SK-N-SH treated with all-trans-retinoic acid at 6 μM for 48 hours (cell line): ENCODE measurements at regions not wholly inside any gene's neighbourhood (a gene's known extent, or its start where the extent isn't known, plus 50 kb on each side); places are given as distances from the start of the nearest gene placed in this dataset.
A peak's percentile ranks its signal among the peaks of the same experiment; 100 is the strongest.

Experiments used
- ATAC-seq: fragments of 200-7000 bp; cut with Tn5 transposase; 3 replicates; pipeline ENCODE4 v1.9.1; 2020; ENCODE audit warnings: mild to moderate bottlenecking, moderate library complexity
- ARNTL ChIP-seq: fragments of 450-650 bp; formaldehyde crosslinking; IDR thresholded peaks from 2 replicates; pipeline ENCODE4 v1.5.0; 2020; ENCODE audit warnings: low read depth, mild to moderate bottlenecking, moderate library complexity, borderline replicate concordance
- BACH2 ChIP-seq: fragments of 250-450 bp; sonication (Bioruptor Pico); IDR thresholded peaks from 2 replicates; pipeline ENCODE4 v1.9.0; 2021; ENCODE audit warnings: mild to moderate bottlenecking, borderline replicate concordance
- CREB5 ChIP-seq: fragments of 250-450 bp; sonication (Bioruptor Pico); IDR thresholded peaks from 2 replicates; pipeline ENCODE4 v1.5.1; 2020; ENCODE audit warnings: low read depth, mild to moderate bottlenecking, moderate library complexity
- CSDC2 ChIP-seq: fragments of 250-450 bp; sonication (Bioruptor Pico); IDR thresholded peaks from 2 replicates; pipeline ENCODE4 v1.5.0; 2020; ENCODE audit warnings: mild to moderate bottlenecking, moderate library complexity
- CSRNP3 ChIP-seq: fragments of 250-450 bp; sonication (Bioruptor Pico); IDR thresholded peaks from 2 replicates; pipeline ENCODE4 v1.5.1; 2021; ENCODE audit warnings: mild to moderate bottlenecking, moderate library complexity
- ESRRG ChIP-seq: fragments of 250-450 bp; sonication (Bioruptor Pico); IDR thresholded peaks from 2 replicates; pipeline ENCODE4 v1.6.1; 2021; ENCODE audit warnings: mild to moderate bottlenecking
- GLIS3 ChIP-seq: fragments of 250-450 bp; sonication (Bioruptor Pico); IDR thresholded peaks from 2 replicates; pipeline ENCODE4 v1.5.0; 2020; ENCODE audit warnings: mild to moderate bottlenecking, moderate library complexity
- ISL1 ChIP-seq: fragments of 250-450 bp; sonication (Bioruptor Pico); IDR thresholded peaks from 2 replicates; pipeline ENCODE4 v2.1.2; 2022; ENCODE audit warnings: mild to moderate bottlenecking, moderate library complexity
- OSR1 ChIP-seq: fragments of 250-450 bp; sonication (Bioruptor Pico); IDR thresholded peaks from 2 replicates; pipeline ENCODE4 v1.8.0; 2022; ENCODE audit warnings: moderate library complexity, mild to moderate bottlenecking, inconsistent platforms
- PATZ1 ChIP-seq: fragments of 250-450 bp; sonication (Bioruptor Pico); IDR thresholded peaks from 2 replicates; pipeline ENCODE4 v1.8.0; 2020; ENCODE audit warnings: mild to moderate bottlenecking, moderate library complexity, borderline replicate concordance
- PPARA ChIP-seq: fragments of 250-450 bp; sonication (Bioruptor Pico); IDR thresholded peaks from 2 replicates; pipeline ENCODE4 v1.5.0; 2020; ENCODE audit warnings: mild to moderate bottlenecking, borderline replicate concordance
- RARB ChIP-seq: fragments of 250-450 bp; sonication (Bioruptor Pico); IDR thresholded peaks from 2 replicates; pipeline ENCODE4 v1.8.0; 2021; ENCODE audit warnings: mild to moderate bottlenecking, moderate library complexity
- SNAI2 ChIP-seq: fragments of 250-450 bp; sonication (Bioruptor Pico); IDR thresholded peaks from 2 replicates; pipeline ENCODE4 v1.5.0; 2020; ENCODE audit warnings: mild to moderate bottlenecking, moderate library complexity
- TCF4 ChIP-seq: fragments of 250-450 bp; sonication (Bioruptor Pico); IDR thresholded peaks from 2 replicates; pipeline ENCODE4 v1.8.0; 2021; ENCODE audit warnings: mild to moderate bottlenecking, moderate library complexity, borderline replicate concordance
- TOX ChIP-seq: fragments of 250-450 bp; sonication (Bioruptor Pico); IDR thresholded peaks from 2 replicates; pipeline ENCODE4 v1.8.0; 2021; ENCODE audit warnings: mild to moderate bottlenecking, moderate library complexity, borderline replicate concordance
- TSHZ2 ChIP-seq: fragments of 250-450 bp; sonication (Bioruptor Pico); IDR thresholded peaks from 2 replicates; pipeline ENCODE4 v1.5.0; 2020; ENCODE audit warnings: mild to moderate bottlenecking, moderate library complexity
- ZC3H10 ChIP-seq: fragments of 250-450 bp; sonication (Bioruptor Pico); IDR thresholded peaks from 2 replicates; pipeline ENCODE4 v1.5.1; 2021; ENCODE audit warnings: mild to moderate bottlenecking, moderate library complexity
- ZFP3 ChIP-seq: fragments of 250-450 bp; sonication (Bioruptor Pico); IDR thresholded peaks from 2 replicates; pipeline ENCODE4 v1.5.0; 2020; ENCODE audit warnings: mild to moderate bottlenecking, moderate library complexity
- ZFP30 ChIP-seq: fragments of 450-650 bp; formaldehyde crosslinking; IDR thresholded peaks from 2 replicates; pipeline ENCODE4 v1.5.0; 2022; ENCODE audit warnings: mild to moderate bottlenecking, moderate library complexity
- ZNF565 ChIP-seq: fragments of 450-650 bp; formaldehyde crosslinking; conservative IDR thresholded peaks from 2 replicates; pipeline ENCODE4 v1.5.0; 2020; ENCODE audit warnings: low read depth, mild to moderate bottlenecking, moderate library complexity
- ZNF70 ChIP-seq: fragments of 450-650 bp; formaldehyde crosslinking; IDR thresholded peaks from 2 replicates; pipeline ENCODE4 v1.5.0; 2020; ENCODE audit warnings: mild to moderate bottlenecking, moderate library complexity
- ZNF8 ChIP-seq: fragments of 450-650 bp; formaldehyde crosslinking; IDR thresholded peaks from 2 replicates; pipeline ENCODE4 v1.5.0; 2020; ENCODE audit warnings: mild to moderate bottlenecking, moderate library complexity
- TF ChIP-seq, protein P1 (sequence below): fragments of 250-450 bp; sonication (Bioruptor Pico); IDR thresholded peaks from 2 replicates; pipeline ENCODE4 v1.8.0; 2021; ENCODE audit warnings: low read depth, mild to moderate bottlenecking, moderate library complexity, borderline replicate concordance

GRCh38 chr3:193824365-193824764 is 231.4 kb downstream of the OPA1 start:
- TF ChIP-seq BACH2 (CRISPR knock-in tag) (no peak), ZNF8 (peak; percentile 91)
- TF ChIP-seq, all 23 proteins: peak for 1

GRCh38 chr3:193825617-193826016 is 232.6 kb downstream of the OPA1 start:
- no peak for TF ChIP-seq CSRNP3 (CRISPR knock-in tag)
- TF ChIP-seq, protein P1, sequence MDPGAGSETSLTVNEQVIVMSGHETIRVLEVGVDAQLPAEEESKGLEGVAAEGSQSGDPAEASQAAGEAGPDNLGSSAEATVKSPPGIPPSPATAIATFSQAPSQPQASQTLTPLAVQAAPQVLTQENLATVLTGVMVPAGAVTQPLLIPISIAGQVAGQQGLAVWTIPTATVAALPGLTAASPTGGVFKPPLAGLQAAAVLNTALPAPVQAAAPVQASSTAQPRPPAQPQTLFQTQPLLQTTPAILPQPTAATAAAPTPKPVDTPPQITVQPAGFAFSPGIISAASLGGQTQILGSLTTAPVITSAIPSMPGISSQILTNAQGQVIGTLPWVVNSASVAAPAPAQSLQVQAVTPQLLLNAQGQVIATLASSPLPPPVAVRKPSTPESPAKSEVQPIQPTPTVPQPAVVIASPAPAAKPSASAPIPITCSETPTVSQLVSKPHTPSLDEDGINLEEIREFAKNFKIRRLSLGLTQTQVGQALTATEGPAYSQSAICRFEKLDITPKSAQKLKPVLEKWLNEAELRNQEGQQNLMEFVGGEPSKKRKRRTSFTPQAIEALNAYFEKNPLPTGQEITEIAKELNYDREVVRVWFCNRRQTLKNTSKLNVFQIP (CRISPR knock-in tag) = no peak
- TF ChIP-seq TSHZ2 = no peak
- TF ChIP-seq ZNF8 = no peak
- TF ChIP-seq ESRRG = no peak
- TF ChIP-seq PPARA (CRISPR knock-in tag) = no peak
- TF ChIP-seq ZNF70 = no peak
- no peak for TF ChIP-seq ISL1
- no peak for TF ChIP-seq ARNTL (CRISPR knock-in tag)
- TF ChIP-seq ZFP30 = no peak
- TF ChIP-seq ZFP3 (CRISPR knock-in tag) = no peak
- no peak for TF ChIP-seq CSDC2
- no peak for TF ChIP-seq ZNF565 (CRISPR knock-in tag)
- no peak for TF ChIP-seq BACH2 (CRISPR knock-in tag)
- no peak for TF ChIP-seq ZC3H10 (CRISPR knock-in tag)
- TF ChIP-seq TCF4 (CRISPR knock-in tag) = no peak
- TF ChIP-seq OSR1 (CRISPR knock-in tag) = no peak
- no peak for TF ChIP-seq RARB (CRISPR knock-in tag)
- TF ChIP-seq SNAI2 (CRISPR knock-in tag) = no peak
- no peak for TF ChIP-seq CREB5 (CRISPR knock-in tag)
- no peak for ATAC-seq

More at GRCh38 chr3:193824365-193824764, 231.4 kb downstream of the OPA1 start:
- ATAC-seq = no peak

GRCh38 chr3:193826159-193826795 is 233.3 kb downstream of the OPA1 start:
- TF ChIP-seq ZC3H10 (CRISPR knock-in tag) = no peak
- TF ChIP-seq ZFP3 (CRISPR knock-in tag) = no peak
- no peak for TF ChIP-seq PATZ1
- TF ChIP-seq TOX (CRISPR knock-in tag) = no peak
- TF ChIP-seq SNAI2 (CRISPR knock-in tag) = no peak
- no peak for TF ChIP-seq RARB (CRISPR knock-in tag)
- TF ChIP-seq CREB5 (CRISPR knock-in tag) = no peak
- TF ChIP-seq PPARA (CRISPR knock-in tag) = no peak
- TF ChIP-seq GLIS3 = no peak
- TF ChIP-seq OSR1 (CRISPR knock-in tag) = no peak
- ATAC-seq = peak; percentile 39; the same call in 2 of the 3 replicates
